ENCODE measurements at regions not wholly inside any gene's neighbourhood (a gene's known extent, or its start where the extent isn't known, plus 50 kb on each side); places are given as distances from the start of the nearest gene placed in this dataset.

- TF ChIP-seq ZNF687 (CRISPR knock-in tag; IDR thresholded peaks at IDR 0.05) (no peak), ZNF335 (CRISPR knock-in tag; IDR thresholded peaks at IDR 0.05) (no peak), ZNF530 (CRISPR knock-in tag; IDR thresholded peaks at IDR 0.05; ENCODE audit: low read depth) (no peak), MBNL3 (CRISPR knock-in tag; conservative IDR thresholded peaks at IDR 0.05) (no peak), HES4 (CRISPR knock-in tag; IDR thresholded peaks at IDR 0.05; ENCODE audit: borderline replicate concordance) (no peak), XRCC5 (optimal IDR thresholded peaks at IDR 0.05; ENCODE audit: low read length) (no peak), MTF1 (CRISPR knock-in tag; IDR thresholded peaks at IDR 0.05) (no peak), SNAPC5 (CRISPR knock-in tag; IDR thresholded peaks at IDR 0.05; ENCODE audit: borderline replicate concordance) (no peak), E2F5 (CRISPR knock-in tag; conservative IDR thresholded peaks at IDR 0.05) (no peak), AGO1 (IDR thresholded peaks at IDR 0.05; ENCODE audit: low read depth, low read length, poor library complexity, severe bottlenecking) (no peak), JARID2 (CRISPR knock-in tag; IDR thresholded peaks at IDR 0.05; ENCODE audit: insufficient replicate concordance) (no peak)
Observed at GRCh38 chr20:48556956-48557355, 270.8 kb downstream of the PREX1 start (continued).
